GM12873 (cell line): ENCODE measurements at regions not wholly inside any gene's neighbourhood (a gene's known extent, or its start where the extent isn't known, plus 50 kb on each side); places are given as distances from the start of the nearest gene placed in this dataset.

Experiments used
- TF ChIP-seq, protein P1 (sequence below): IDR thresholded peaks from 2 replicates; pipeline ENCODE4 v1.5.1; 2012; ENCODE audit warnings: low read depth, mild to moderate bottlenecking, moderate library complexity, low read length, control low read depth; ENCODE audit not compliant: insufficient read depth; ENCODE audit errors: missing control alignments

DNA sequence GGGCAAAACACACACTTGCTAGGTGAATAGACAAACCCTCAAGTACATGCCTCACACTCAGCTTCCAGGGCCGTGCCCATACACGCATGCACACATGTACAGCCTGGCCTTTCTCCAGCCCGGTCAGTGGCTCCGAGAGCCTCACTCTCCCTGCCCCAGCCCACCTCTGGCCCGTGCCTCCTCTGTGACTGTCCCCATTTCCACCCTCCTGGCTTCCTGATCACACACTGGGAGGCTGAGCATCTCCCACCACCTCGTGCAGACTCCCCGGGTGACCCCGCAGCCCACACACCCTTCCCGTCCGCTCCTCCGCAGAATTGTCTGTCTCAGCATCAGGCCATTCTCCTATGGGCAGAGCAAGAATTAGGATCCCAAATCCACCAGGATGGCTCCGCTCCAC, 634.1 kb downstream of the TBC1D22A start:
- TF ChIP-seq, protein P1, sequence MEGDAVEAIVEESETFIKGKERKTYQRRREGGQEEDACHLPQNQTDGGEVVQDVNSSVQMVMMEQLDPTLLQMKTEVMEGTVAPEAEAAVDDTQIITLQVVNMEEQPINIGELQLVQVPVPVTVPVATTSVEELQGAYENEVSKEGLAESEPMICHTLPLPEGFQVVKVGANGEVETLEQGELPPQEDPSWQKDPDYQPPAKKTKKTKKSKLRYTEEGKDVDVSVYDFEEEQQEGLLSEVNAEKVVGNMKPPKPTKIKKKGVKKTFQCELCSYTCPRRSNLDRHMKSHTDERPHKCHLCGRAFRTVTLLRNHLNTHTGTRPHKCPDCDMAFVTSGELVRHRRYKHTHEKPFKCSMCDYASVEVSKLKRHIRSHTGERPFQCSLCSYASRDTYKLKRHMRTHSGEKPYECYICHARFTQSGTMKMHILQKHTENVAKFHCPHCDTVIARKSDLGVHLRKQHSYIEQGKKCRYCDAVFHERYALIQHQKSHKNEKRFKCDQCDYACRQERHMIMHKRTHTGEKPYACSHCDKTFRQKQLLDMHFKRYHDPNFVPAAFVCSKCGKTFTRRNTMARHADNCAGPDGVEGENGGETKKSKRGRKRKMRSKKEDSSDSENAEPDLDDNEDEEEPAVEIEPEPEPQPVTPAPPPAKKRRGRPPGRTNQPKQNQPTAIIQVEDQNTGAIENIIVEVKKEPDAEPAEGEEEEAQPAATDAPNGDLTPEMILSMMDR: no peak

GRCh38 chr22:47396105-47396504, 633.7 kb downstream of the TBC1D22A start:
- TF ChIP-seq, protein P1: no peak

DNA sequence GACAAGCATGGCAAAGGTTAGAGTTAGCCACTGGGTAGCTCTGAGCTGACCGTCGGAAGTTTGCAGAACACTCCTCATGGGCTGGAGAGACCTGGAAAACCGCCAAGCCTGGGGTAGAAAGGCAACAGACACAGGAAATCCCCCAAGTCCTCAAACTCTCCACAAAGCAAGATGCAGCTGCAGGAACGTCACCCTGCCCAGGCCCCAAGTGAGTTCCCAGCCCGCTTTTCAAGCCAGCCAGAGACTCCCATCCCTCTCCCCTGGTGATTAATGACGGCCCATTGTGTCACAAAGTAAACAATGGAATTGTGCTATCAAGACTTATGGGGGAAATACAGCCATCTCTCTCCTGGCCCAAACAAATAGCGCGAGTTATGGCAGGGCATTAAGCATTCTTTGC, 633.0 kb downstream of the TBC1D22A start:
- TF ChIP-seq, protein P1: no peak

GRCh38 chr22:47394504-47395440, 632.3 kb downstream of the TBC1D22A start:
- TF ChIP-seq, protein P1: no peak

DNA sequence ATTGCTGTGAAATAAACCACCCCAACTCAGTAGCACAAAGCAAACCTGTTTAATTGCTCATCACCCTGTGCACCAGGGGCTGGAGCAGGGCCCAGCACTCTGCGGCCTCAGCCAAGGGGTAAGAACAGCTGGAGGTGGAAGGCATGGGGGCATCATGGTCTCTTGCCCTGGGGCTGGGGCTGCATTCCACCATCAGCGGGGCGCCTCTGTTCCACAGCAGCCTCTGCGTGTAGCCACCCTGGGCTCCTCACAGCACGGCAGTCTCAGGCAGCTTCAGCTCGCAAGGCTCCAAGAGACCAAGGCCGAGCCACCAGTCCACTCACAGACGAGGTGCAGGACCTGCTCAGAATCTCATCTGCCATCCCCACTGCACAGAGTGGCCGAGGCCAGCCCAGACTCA, 630.7 kb downstream of the TBC1D22A start:
- TF ChIP-seq, protein P1: no peak

DNA sequence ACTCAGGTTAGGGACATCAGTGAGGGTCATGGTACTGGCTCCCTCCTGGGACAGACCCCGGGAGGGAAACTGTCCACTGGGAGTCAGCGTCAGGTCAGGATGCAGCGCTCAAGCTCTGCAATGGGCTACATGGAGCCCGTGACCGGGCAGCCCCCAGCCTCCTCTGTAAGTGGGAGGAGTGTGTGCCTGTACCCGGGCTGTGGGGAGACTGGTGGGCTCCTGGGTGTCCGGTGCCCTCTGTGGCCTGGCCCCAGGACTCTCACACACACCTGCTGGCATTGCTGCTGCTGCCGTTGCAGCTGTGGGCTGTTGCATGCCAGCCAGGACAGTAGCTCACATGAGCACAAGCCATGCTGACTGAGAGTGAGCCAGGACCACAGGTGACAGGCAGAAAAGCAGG, 630.3 kb downstream of the TBC1D22A start:
- TF ChIP-seq, protein P1: no peak

GRCh38 chr22:47392054-47392347, 629.6 kb downstream of the TBC1D22A start:
- TF ChIP-seq, protein P1: no peak
